IgD-negative memory B cell (primary cell): ENCODE measurements at regions not wholly inside any gene's neighbourhood (a gene's known extent, or its start where the extent isn't known, plus 50 kb on each side); places are given as distances from the start of the nearest gene placed in this dataset.

ENCODE experiments used
- H3K27ac Mint-ChIP-seq, 3 donors: one replicate each; pipeline ENCODE4 v1.8.0; 2020 to 2022; ENCODE audit warnings: mild to moderate bottlenecking in 3 of 3, mixed read lengths in 3 of 3, moderate library complexity in 1 of 3
- H3K27me3 Mint-ChIP-seq: one replicate; pipeline ENCODE4 v1.8.0; 2021; ENCODE audit warnings: mixed read lengths
- H3K36me3 Mint-ChIP-seq: one replicate; pipeline ENCODE4 v1.8.0; 2020; ENCODE audit warnings: mild to moderate bottlenecking, mixed read lengths
- H3K4me1 Mint-ChIP-seq, 3 donors: one replicate each; pipeline ENCODE4 v1.8.0; 2020 to 2022; ENCODE audit warnings: mixed read lengths in 3 of 3, mild to moderate bottlenecking in 1 of 3
- H3K4me3 Mint-ChIP-seq, 4 donors: one replicate each; pipeline ENCODE4 v1.8.0; 2020 to 2022; ENCODE audit warnings: mild to moderate bottlenecking in 4 of 4, mixed read lengths in 4 of 4, moderate library complexity in 3 of 4
- H3K9me3 Mint-ChIP-seq, 3 donors: one replicate each; pipeline ENCODE4 v1.8.0; 2020 to 2021; ENCODE audit warnings: mixed read lengths in 3 of 3, mild to moderate bottlenecking in 1 of 3

DNA sequence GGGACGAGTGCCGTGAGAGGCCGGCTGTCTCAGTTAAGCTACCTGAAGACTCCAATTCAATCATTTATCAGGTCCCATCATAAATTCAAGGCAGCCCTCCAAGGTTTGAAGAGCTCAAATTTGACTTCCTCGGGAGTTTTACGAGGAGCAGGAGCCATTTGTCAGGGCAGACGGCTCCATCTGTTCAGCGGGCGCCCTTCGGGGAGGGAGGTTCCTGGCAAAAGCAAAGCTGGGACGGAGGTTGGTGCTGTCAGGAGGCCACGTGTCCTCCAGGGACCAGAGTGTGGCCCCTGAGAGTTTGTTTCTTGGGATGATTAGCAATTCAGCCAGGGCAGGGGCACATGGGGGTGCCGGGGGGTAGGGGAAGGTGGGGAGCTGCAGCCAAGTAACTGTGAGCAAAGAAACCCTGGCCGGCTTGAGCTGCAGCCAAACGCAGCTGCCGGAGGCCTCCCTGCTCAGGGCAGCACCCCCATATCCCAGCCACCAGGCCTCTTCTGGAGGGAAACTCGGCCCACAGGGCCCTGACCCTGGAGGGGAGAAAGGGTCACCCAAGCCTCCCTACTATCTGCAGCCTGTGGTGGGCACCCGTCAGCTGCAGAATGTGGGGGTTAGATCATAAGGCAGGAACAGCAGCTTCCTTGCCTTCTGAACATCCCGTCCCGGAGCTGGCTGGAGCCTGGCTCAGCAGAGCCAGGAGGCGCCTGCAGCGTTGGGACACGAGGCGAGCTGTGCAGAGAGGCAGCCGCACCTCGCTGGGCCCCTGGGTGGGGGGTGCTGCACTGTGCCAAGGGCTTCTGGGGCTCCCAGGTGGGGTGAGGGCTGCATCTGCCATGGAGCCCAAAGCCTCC lies 63.6 kb upstream of the GATA5 start:
- H3K27ac Mint-ChIP-seq: no peak overlapping the region
- H3K9me3 Mint-ChIP-seq: no peaks in the 10 kb centered on the region
- H3K36me3 Mint-ChIP-seq: no peaks in the 10 kb centered on the region
- H3K27me3 Mint-ChIP-seq: no peaks in the 10 kb centered on the region
- peaks cover 0 to 2% (median 0%) of the 10 kb centered on the region in 3 donors for H3K4me1 Mint-ChIP-seq
- no peak overlapping the region for H3K4me3 Mint-ChIP-seq

GRCh38 chr20:62540504-62540903 lies 64.7 kb upstream of the GATA5 start:
- H3K27ac Mint-ChIP-seq: no peak overlapping the region
- no peaks in the 10 kb centered on the region for H3K36me3 Mint-ChIP-seq
- H3K9me3 Mint-ChIP-seq: no peaks in the 10 kb centered on the region
- H3K27me3 Mint-ChIP-seq: no peaks in the 10 kb centered on the region
- H3K4me3 Mint-ChIP-seq: no peak overlapping the region
- H3K4me1 Mint-ChIP-seq: no peaks in the 10 kb centered on the region

GRCh38 chr20:62542862-62543261 lies 67.1 kb upstream of the GATA5 start:
- H3K36me3 Mint-ChIP-seq: no peaks in the 10 kb centered on the region
- H3K4me3 Mint-ChIP-seq: no peak overlapping the region
- H3K27ac Mint-ChIP-seq: no peak overlapping the region
- H3K27me3 Mint-ChIP-seq: peaks cover 5% of the 10 kb centered on the region
- H3K4me1 Mint-ChIP-seq: no peaks in the 10 kb centered on the region
- no peaks in the 10 kb centered on the region for H3K9me3 Mint-ChIP-seq

DNA sequence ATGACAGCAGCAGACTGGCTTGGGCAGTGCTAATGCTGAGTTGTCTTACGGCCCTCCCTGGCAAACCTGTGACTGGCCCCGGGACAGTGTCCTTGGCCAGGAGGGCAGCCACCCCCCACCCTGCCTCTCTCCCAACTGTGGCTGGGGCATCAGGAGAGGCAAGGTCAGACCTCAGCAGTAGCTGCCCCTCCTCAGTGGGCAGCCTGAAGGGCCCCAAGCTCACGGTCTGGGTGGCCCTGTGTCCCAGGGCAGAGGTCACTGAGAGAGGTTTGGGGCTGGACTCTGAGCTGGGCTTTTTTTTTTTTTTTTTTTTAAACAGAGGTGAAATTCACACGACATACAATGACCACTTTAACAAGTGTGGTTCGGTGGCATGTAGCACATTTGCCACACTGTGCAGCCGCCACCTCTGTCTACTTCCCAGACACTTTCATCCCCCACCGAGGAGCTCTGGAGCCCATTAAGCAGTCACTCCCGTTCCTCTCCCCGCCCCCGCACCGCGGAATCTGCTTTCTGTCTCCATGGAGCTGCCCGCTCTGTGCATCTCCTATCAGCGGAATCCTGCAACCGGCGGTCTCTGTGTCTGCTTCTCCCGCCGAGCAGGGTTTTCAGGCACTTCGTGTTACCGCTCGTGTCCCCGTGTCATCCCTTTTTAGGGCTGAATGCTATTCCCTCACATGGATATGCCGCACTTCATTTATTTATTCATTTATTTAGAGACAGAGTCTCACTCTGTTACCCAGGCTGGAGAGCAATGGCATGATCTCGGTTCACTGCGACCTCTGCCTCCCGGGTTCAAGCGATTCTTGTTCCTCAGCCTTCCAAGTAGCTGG lies 67.9 kb upstream of the GATA5 start:
- H3K27ac Mint-ChIP-seq: no peak overlapping the region
- no peaks in the 10 kb centered on the region for H3K9me3 Mint-ChIP-seq
- peaks cover 5% of the 10 kb centered on the region for H3K27me3 Mint-ChIP-seq
- H3K4me3 Mint-ChIP-seq: no peak overlapping the region
- no peaks in the 10 kb centered on the region for H3K4me1 Mint-ChIP-seq
- H3K36me3 Mint-ChIP-seq: no peaks in the 10 kb centered on the region

DNA sequence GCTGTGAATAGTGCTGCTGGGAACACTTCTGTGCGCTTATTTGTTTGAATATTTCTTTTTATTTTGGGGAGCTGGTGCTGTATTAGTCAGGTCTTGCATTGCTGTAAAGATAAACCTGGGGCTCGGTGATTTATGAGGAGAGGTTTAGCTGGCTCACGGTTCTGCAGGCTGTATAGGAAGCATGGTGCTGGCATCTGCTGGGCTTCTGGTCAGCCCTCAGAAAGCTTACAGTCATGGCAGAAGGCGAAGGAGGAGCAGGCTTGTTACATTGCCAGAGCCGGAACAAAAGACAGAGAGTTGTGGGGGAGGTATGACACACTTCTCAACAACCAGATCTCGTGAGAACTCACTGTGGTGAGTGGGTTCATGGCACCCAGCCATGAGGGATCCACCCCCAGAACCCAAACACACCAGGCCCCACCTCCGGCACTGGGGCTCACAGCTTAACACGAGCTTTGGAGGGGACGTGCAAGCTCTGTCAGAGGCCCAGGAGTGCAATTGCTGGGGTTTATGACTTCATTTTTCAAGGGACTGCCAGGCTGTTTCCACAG lies 68.8 kb upstream of the GATA5 start:
- H3K4me1 Mint-ChIP-seq: no peaks in the 10 kb centered on the region
- H3K36me3 Mint-ChIP-seq: no peaks in the 10 kb centered on the region
- peaks cover 5% of the 10 kb centered on the region for H3K27me3 Mint-ChIP-seq
- H3K4me3 Mint-ChIP-seq: no peak overlapping the region
- no peaks in the 10 kb centered on the region for H3K9me3 Mint-ChIP-seq
- H3K27ac Mint-ChIP-seq: no peak overlapping the region

DNA sequence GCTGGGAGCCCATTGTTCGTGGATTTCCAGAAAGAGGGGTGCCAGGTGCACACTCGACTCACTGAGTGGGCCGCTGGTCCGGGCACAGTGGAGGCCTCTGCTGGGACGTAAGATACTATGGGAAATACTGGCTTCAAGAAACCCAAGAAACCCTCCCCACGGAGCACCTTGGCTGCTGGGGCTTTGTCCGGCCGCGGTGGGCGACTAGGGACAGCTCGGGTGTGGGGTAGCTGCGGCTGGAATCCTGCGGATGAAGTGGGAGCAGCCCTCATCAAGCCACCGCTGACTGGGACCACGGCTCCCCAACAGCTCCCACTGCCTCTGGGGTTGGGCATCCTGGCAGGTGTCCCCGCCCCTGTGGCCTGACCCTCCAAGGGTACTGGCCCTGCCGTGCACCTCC lies 69.5 kb upstream of the GATA5 start:
- Mint-ChIP-seq H3K4me1 (no peaks in the 10 kb centered on the region), H3K4me3 (no peak overlapping the region), H3K27ac (no peak overlapping the region), H3K36me3 (no peaks in the 10 kb centered on the region), H3K27me3 (peaks cover 5% of the 10 kb centered on the region), H3K9me3 (no peaks in the 10 kb centered on the region)

- no peak overlapping the region for H3K4me3 Mint-ChIP-seq
- peaks cover 0 to 2% (median 0%) of the 10 kb centered on the region in 3 donors for H3K4me1 Mint-ChIP-seq
- no peak overlapping the region for H3K27ac Mint-ChIP-seq
- H3K9me3 Mint-ChIP-seq: no peaks in the 10 kb centered on the region
- H3K27me3 Mint-ChIP-seq: peaks cover 9% of the 10 kb centered on the region
- no peaks in the 10 kb centered on the region for H3K36me3 Mint-ChIP-seq
Observed at GRCh38 chr20:62545901-62546525, 70.2 kb upstream of the GATA5 start.

DNA sequence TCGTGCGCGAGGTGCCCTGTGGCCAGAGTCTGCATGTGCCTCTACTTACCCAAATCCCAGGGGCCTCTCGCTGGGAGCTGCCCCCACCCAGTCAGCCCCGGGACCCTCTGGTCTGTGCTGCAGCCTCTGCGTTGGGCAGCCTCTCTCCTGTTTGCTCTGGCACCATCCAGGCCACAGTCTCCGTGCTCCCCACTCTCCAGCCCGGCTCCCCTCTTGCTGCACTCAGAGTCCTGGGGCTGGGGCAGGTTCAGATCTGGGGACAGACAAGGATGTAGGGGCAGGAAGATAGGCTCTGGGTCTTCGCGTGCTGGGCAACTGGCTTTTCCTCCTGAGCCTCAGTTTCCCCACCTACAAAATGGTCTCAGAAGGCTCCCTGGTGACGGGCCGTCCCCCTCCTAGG lies 70.8 kb upstream of the GATA5 start:
- no peaks in the 10 kb centered on the region for H3K9me3 Mint-ChIP-seq
- H3K4me1 Mint-ChIP-seq: peaks cover 0 to 2% (median 0%) of the 10 kb centered on the region in 3 donors
- no peaks in the 10 kb centered on the region for H3K36me3 Mint-ChIP-seq
- H3K27ac Mint-ChIP-seq: no peak overlapping the region
- H3K27me3 Mint-ChIP-seq: peaks cover 10% of the 10 kb centered on the region
- no peak overlapping the region for H3K4me3 Mint-ChIP-seq

GRCh38 chr20:62547364-62547763 lies 71.6 kb upstream of the GATA5 start:
- H3K27ac Mint-ChIP-seq: no peak overlapping the region
- H3K9me3 Mint-ChIP-seq: no peaks in the 10 kb centered on the region
- peaks cover 0 to 2% (median 0%) of the 10 kb centered on the region in 3 donors for H3K4me1 Mint-ChIP-seq
- H3K27me3 Mint-ChIP-seq: peaks cover 14% of the 10 kb centered on the region
- H3K36me3 Mint-ChIP-seq: no peaks in the 10 kb centered on the region
- no peak overlapping the region for H3K4me3 Mint-ChIP-seq

DNA sequence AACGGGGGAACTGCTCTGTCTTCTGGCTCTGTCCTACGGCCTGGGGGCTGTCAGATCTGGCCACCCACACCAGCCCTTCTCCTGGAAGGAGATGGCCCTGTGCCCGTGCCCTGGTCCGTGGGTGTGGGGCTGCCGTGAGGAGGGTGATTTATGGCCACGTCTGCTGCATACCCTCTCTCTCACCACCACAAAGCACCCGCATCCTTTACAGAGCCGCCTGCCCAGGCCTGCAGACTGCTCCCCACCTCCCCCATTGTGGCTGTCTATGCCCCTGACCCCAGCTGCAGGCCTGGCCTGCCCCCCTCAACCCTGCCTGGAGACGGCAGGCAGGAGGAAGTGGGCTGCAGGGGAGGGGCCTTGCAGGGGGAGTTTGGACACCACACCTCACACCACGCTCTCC lies 72.7 kb upstream of the GATA5 start:
- Mint-ChIP-seq H3K27me3 (peaks cover 21% of the 10 kb centered on the region), H3K4me1 (peaks cover 0 to 2% (median 1%) of the 10 kb centered on the region in 3 donors), H3K9me3 (no peaks in the 10 kb centered on the region), H3K4me3 (peak overlapping the region in 1 of 4 donors; percentile 68), H3K36me3 (no peaks in the 10 kb centered on the region), H3K27ac (no peak overlapping the region)

DNA sequence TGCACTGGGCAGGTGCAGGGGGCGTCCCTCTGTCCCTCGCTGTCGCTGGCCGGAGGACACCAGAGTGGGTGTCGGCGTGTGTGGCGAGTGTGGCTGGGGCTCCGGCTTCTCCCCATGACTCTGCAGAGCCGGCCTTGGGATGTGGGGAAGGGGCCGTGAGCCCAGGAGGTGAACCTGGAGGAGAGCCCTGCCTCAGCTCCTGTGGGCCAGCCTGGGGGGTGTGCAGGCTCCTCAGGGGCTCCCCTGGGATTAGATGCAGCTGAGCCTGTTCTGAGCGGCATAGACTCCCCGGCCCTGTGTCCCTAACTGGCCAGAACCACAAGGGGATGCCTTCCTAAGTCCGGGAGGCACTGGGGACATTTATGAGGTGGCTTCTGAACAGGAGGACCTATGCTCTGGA lies 73.2 kb upstream of the GATA5 start:
- peaks cover 0 to 2% (median 1%) of the 10 kb centered on the region in 3 donors for H3K4me1 Mint-ChIP-seq
- no peaks in the 10 kb centered on the region for H3K36me3 Mint-ChIP-seq
- no peak overlapping the region for H3K4me3 Mint-ChIP-seq
- H3K27ac Mint-ChIP-seq: no peak overlapping the region
- H3K27me3 Mint-ChIP-seq: peaks cover 26% of the 10 kb centered on the region
- no peaks in the 10 kb centered on the region for H3K9me3 Mint-ChIP-seq

GRCh38 chr20:62549499-62550086 lies 73.8 kb upstream of the GATA5 start:
- Mint-ChIP-seq H3K9me3 (no peaks in the 10 kb centered on the region), H3K36me3 (no peaks in the 10 kb centered on the region), H3K27me3 (peaks cover 26% of the 10 kb centered on the region), H3K4me1 (peaks cover 0 to 2% (median 1%) of the 10 kb centered on the region in 3 donors), H3K4me3 (no peak overlapping the region), H3K27ac (no peak overlapping the region)

GRCh38 chr20:62550087-62550632 lies 74.4 kb upstream of the GATA5 start:
- Mint-ChIP-seq H3K36me3 (no peaks in the 10 kb centered on the region), H3K27me3 (peaks cover 26% of the 10 kb centered on the region), H3K9me3 (no peaks in the 10 kb centered on the region), H3K4me3 (peak overlapping the region in 3 of 4 donors; percentile 44 to 91 (median 87)), H3K27ac (peak overlapping the region in 1 of 3 donors; percentile 84), H3K4me1 (peaks cover 0 to 2% (median 1%) of the 10 kb centered on the region in 3 donors)
